A549 (cell line): ENCODE measurements at regions not wholly inside any gene's neighbourhood (a gene's known extent, or its start where the extent isn't known, plus 50 kb on each side); places are given as distances from the start of the nearest gene placed in this dataset.

Experiments
- ATAC-seq, 2 experiments: fragments of 200-7000 bp in 1 of 2; fragments of >200 bp in 1 of 2; cut with Nextera tagmentation in 1 of 2; cut with Tn5 transposase in 1 of 2; 3 replicates each; pipeline versions ENCODE4 v1.8.0 to v1.9.1; 2018 to 2020; ENCODE audit warnings: mild to moderate bottlenecking in 1 of 2, moderate library complexity in 1 of 2
- CTCF ChIA-PET: fragments of 300-600 bp; sonication (Branson Sonifier 250); formaldehyde crosslinking; extraction: SDS; loops from one replicate; lab custom pipeline; 2021; ENCODE audit warnings: antibody characterized with exemption, inconsistent platforms; lab: Yijun Ruan, JAX
- POLR2A ChIA-PET: fragments of 350-600 bp; formaldehyde crosslinking; extraction: SDS; loops from one replicate; lab custom pipeline; 2021; ENCODE audit warnings: antibody characterized with exemption, inconsistent platforms; lab: Yijun Ruan, JAX
- DNase-seq, 2 experiments: peaks; one replicate each; pipeline versions ENCODE4 v3.0.0 to v3.0.0-alpha.2; 2011 to 2016; ENCODE audit warnings: low read depth in 1 of 2, low spot score in 1 of 2
- FAIRE-seq: peaks from 2 replicates; lab custom pipeline; 2011; peaks lifted over from hg19 to GRCh38; lab: Jason Lieb, UNC
- H3K27ac ChIP-seq, 2 experiments: fragments of >200 bp; sonication (Bioruptor Twin); formaldehyde crosslinking; 3 replicates each; pipeline ENCODE4 v1.5.1; 2016 to 2017
- H3K4me1 ChIP-seq: fragments of >200 bp; sonication (Bioruptor Twin); formaldehyde crosslinking; 3 replicates; pipeline ENCODE4 v1.6.1; 2016
- H3K4me2 ChIP-seq: fragments of >200 bp; sonication (Bioruptor Twin); formaldehyde crosslinking; 3 replicates; pipeline ENCODE4 v1.6.1; 2016
- H3K4me3 ChIP-seq: fragments of >200 bp; sonication (Bioruptor Twin); formaldehyde crosslinking; 3 replicates; pipeline ENCODE4 v1.5.1; 2016
- H3K9me3 ChIP-seq: fragments of >200 bp; sonication (Bioruptor Twin); formaldehyde crosslinking; 3 replicates; pipeline ENCODE4 v1.6.1; 2016
- BHLHE40 ChIP-seq: IDR thresholded peaks from 2 replicates; pipeline ENCODE4 v1.6.1; 2012; ENCODE audit warnings: low read depth, low read length, inconsistent platforms
- CBX2 ChIP-seq: fragments of 200-600 bp; sonication (generic); IDR thresholded peaks from 2 replicates; pipeline ENCODE4 v1.6.1; 2016; ENCODE audit warnings: low read depth, mild to moderate bottlenecking, borderline replicate concordance
- CBX8 ChIP-seq: fragments of 200-600 bp; sonication (generic); IDR thresholded peaks from 2 replicates; pipeline ENCODE4 v1.6.1; 2016
- CEBPB ChIP-seq, 2 experiments: fragments of >200 bp in 1 of 2; sonication (Bioruptor Twin) in 1 of 2; formaldehyde crosslinking in 1 of 2; IDR thresholded peaks; 2 replicates each; pipeline ENCODE4 v1.6.1; 2012 to 2016
- EP300 ChIP-seq, 2 experiments: fragments of >200 bp; sonication (Bioruptor Twin); formaldehyde crosslinking; IDR thresholded peaks; 2 replicates in 1 of 2; 3 replicates in 1 of 2; pipeline ENCODE4 v1.6.1; 2016 to 2017
- ESRRA ChIP-seq: fragments of 150-350 bp; IDR thresholded peaks from 2 replicates; pipeline ENCODE4 v1.6.1; 2014; ENCODE audit warnings: mild to moderate bottlenecking, low read length, borderline replicate concordance
- FOXS1 ChIP-seq: fragments of 250-450 bp; sonication (Bioruptor Pico); IDR thresholded peaks from 2 replicates; pipeline ENCODE4 v1.5.0; 2020; ENCODE audit warnings: mild to moderate bottlenecking, moderate library complexity
- GATA3 ChIP-seq: IDR thresholded peaks from 2 replicates; pipeline ENCODE4 v1.6.1; 2012; ENCODE audit warnings: borderline replicate concordance
- HDAC2 ChIP-seq: fragments of 200-600 bp; sonication (generic); IDR thresholded peaks from 2 replicates; pipeline ENCODE4 v1.6.1; 2016
- HOXB13 ChIP-seq: fragments of 250-450 bp; sonication (Bioruptor Pico); IDR thresholded peaks from 2 replicates; pipeline ENCODE4 v1.5.0; 2020; ENCODE audit warnings: low read depth, mild to moderate bottlenecking, moderate library complexity
- HOXB5 ChIP-seq: fragments of 250-450 bp; sonication (Bioruptor Pico); IDR thresholded peaks from 2 replicates; pipeline ENCODE4 v1.5.0; 2020; ENCODE audit warnings: mild to moderate bottlenecking, moderate library complexity
- JUN ChIP-seq, 2 experiments: fragments of >200 bp; sonication (Bioruptor Twin); formaldehyde crosslinking; IDR thresholded peaks; 2 replicates in 1 of 2; 3 replicates in 1 of 2; pipeline ENCODE4 v1.6.1; 2016 to 2017
- JUNB ChIP-seq: fragments of >200 bp; sonication (Bioruptor Twin); formaldehyde crosslinking; IDR thresholded peaks from 2 replicates; pipeline ENCODE4 v1.6.1; 2016
- KDM1A ChIP-seq: fragments of 200-600 bp; sonication (generic); IDR thresholded peaks from 2 replicates; pipeline ENCODE4 v1.6.1; 2016; ENCODE audit warnings: low read depth, mild to moderate bottlenecking
- KDM5A ChIP-seq: fragments of 200-600 bp; sonication (generic); IDR thresholded peaks from 2 replicates; pipeline ENCODE4 v1.6.1; 2016; ENCODE audit warnings: antibody characterized with exemption, mild to moderate bottlenecking
- MAZ ChIP-seq: fragments of 150-350 bp; IDR thresholded peaks from 2 replicates; pipeline ENCODE4 v1.6.1; 2014; ENCODE audit warnings: antibody characterized with exemption, low read depth, low read length, borderline replicate concordance
- MYC ChIP-seq: IDR thresholded peaks from 2 replicates; pipeline ENCODE4 v1.6.1; 2012; ENCODE audit warnings: mild to moderate bottlenecking, inconsistent platforms, low read length, improper control_type of control experiment, borderline replicate concordance
- NPAS2 ChIP-seq: fragments of 250-450 bp; sonication (Bioruptor Pico); IDR thresholded peaks from 2 replicates; pipeline ENCODE4 v1.8.0; 2022; ENCODE audit warnings: mild to moderate bottlenecking, moderate library complexity, borderline replicate concordance
- PHF8 ChIP-seq: fragments of 200-600 bp; sonication (generic); IDR thresholded peaks from 2 replicates; pipeline ENCODE4 v1.6.1; 2016; ENCODE audit warnings: low read depth, mild to moderate bottlenecking, antibody characterized with exemption, moderate library complexity, borderline replicate concordance
- POLR2A ChIP-seq: IDR thresholded peaks from 2 replicates; pipeline ENCODE4 v1.6.1; 2012; ENCODE audit warnings: mild to moderate bottlenecking, low read length
- RFX5 ChIP-seq: fragments of 450-650 bp; IDR thresholded peaks from 2 replicates; pipeline ENCODE4 v1.7.1; 2014; ENCODE audit warnings: antibody characterized with exemption, mild to moderate bottlenecking, moderate library complexity
- SREBF2 ChIP-seq: fragments of 450-650 bp; IDR thresholded peaks from 2 replicates; pipeline ENCODE4 v1.6.1; 2014; ENCODE audit warnings: mild to moderate bottlenecking, moderate library complexity
- TFCP2L1 ChIP-seq: fragments of 250-450 bp; sonication (Bioruptor Pico); IDR thresholded peaks from 2 replicates; pipeline ENCODE4 v1.5.0; 2021; ENCODE audit warnings: mild to moderate bottlenecking
- TP53 ChIP-seq: fragments of 250-450 bp; sonication (Bioruptor Pico); IDR thresholded peaks from 2 replicates; pipeline ENCODE4 v1.5.0; 2021; ENCODE audit warnings: mild to moderate bottlenecking, moderate library complexity
- ZC3H11A ChIP-seq: fragments of 450-650 bp; IDR thresholded peaks from 2 replicates; pipeline ENCODE4 v1.6.1; 2014; ENCODE audit warnings: antibody characterized with exemption, mild to moderate bottlenecking
- WGBS: methylation state at CpG from one replicate; pipeline ENCODE4 v1.1.6; 2017; ENCODE audit errors: missing lambda C conversion rate; 5-methylcytosine and 5-hydroxymethylcytosine counted together
- TF ChIP-seq, protein P1 (sequence below): fragments of >200 bp; sonication (Bioruptor Twin); formaldehyde crosslinking; IDR thresholded peaks from 2 replicates; pipeline ENCODE4 v1.6.1; 2016
- TF ChIP-seq, protein P2 (sequence below): fragments of 450-650 bp; IDR thresholded peaks from 2 replicates; pipeline ENCODE4 v1.6.1; 2014; ENCODE audit warnings: antibody characterized with exemption
- TF ChIP-seq, protein P3 (sequence below): fragments of 250-450 bp; sonication (Bioruptor Pico); IDR thresholded peaks from 2 replicates; pipeline ENCODE4 v1.5.0; 2020; ENCODE audit warnings: low read depth, mild to moderate bottlenecking, moderate library complexity
- TF ChIP-seq, protein P4 (sequence below): fragments of 150-350 bp; IDR thresholded peaks from 2 replicates; pipeline ENCODE4 v1.6.1; 2014; ENCODE audit warnings: low read depth, mild to moderate bottlenecking, low read length
- TF ChIP-seq, protein P5 (sequence below): fragments of 250-450 bp; sonication (Bioruptor Pico); IDR thresholded peaks from 2 replicates; pipeline ENCODE4 v1.5.0; 2021; ENCODE audit warnings: mild to moderate bottlenecking, moderate library complexity, borderline replicate concordance

DNA sequence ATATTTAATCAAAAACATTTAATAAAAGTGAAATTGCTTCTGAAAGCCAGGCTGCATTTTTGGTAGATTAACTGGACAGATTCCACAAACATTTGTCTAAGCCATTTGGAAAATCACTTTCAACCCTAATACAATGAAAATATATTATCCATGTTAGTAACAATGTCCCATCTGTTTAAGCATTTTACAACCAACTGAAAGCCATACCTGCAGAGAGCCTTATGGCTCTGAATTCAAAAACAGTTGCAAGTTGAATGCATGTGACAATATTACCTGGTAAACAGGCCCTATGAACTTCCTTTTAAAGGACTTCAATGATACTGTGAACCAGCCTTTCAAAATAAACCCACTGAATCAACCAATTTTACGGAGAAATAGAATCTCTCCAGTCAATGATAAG lies 468.1 kb downstream of the BTG1 start:
- ATAC-seq (no peak), FAIRE-seq (no peak), DNase-seq (no peak)
- H3K4me3 ChIP-seq, result no peak overlapping the region
- ChIA-PET POLR2A (no interaction called here), CTCF (interaction anchor here (1.1 to 1.4 kb wide), 2 partner anchors 9 to 10 kb away, joined by 3 read pairs; no protein-coding TSS in a partner anchor)
- 44% methylated on average over 1 of the region's 1 CpG for whole genome bisulfite sequencing
- no peaks in the 10 kb centered on the region for H3K9me3 ChIP-seq
- TF ChIP-seq GATA3 (no peak), FOXS1 (CRISPR knock-in tag) (no peak), JUN (IDR thresholded peaks at IDR 0.05) (no peak), RFX5 (no peak), KDM5A (no peak), ZC3H11A (no peak), CBX8 (no peak), POLR2A (no peak), CBX2 (no peak), BHLHE40 (no peak), MAZ (no peak), MYC (no peak), SREBF2 (no peak), CEBPB (IDR thresholded peaks at IDR 0.05) (no peak), HOXB5 (CRISPR knock-in tag) (no peak), KDM1A (no peak), TP53 (CRISPR knock-in tag) (no peak)
- TF ChIP-seq, protein P1, sequence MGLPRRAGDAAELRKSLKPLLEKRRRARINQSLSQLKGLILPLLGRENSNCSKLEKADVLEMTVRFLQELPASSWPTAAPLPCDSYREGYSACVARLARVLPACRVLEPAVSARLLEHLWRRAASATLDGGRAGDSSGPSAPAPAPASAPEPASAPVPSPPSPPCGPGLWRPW, result no peak
- TF ChIP-seq, protein P2, sequence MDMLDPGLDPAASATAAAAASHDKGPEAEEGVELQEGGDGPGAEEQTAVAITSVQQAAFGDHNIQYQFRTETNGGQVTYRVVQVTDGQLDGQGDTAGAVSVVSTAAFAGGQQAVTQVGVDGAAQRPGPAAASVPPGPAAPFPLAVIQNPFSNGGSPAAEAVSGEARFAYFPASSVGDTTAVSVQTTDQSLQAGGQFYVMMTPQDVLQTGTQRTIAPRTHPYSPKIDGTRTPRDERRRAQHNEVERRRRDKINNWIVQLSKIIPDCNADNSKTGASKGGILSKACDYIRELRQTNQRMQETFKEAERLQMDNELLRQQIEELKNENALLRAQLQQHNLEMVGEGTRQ, result no peak
- H3K27ac ChIP-seq, result no peak overlapping the region
- no peak overlapping the region for H3K4me2 ChIP-seq
- H3K4me1 ChIP-seq, result no peaks in the 10 kb centered on the region

DNA sequence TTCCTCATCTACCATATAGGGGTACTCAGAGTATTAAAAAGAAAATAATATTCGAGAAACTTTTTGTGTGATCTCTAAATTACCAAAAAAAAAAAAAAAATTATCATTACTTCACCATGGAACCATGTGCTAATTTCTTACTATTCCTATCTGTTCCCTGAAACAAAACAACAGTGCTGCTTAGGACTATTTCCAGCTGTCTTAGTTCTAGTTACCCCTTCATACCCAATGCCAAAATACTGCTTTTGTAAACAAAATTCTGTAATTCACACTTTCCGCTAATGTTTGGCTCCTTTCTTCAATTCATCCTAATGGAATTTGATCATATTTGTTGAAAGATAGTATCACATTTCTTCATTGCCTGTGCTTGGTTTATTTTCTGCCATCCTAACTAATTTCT lies 470.2 kb downstream of the BTG1 start:
- no peak overlapping the region for H3K4me3 ChIP-seq
- 56% methylated on average over 2 of the region's 2 CpGs for WGBS
- no peak overlapping the region for H3K27ac ChIP-seq
- no peaks in the 10 kb centered on the region for H3K4me1 ChIP-seq
- TF ChIP-seq NPAS2 (CRISPR knock-in tag) (no peak), KDM1A (no peak), HOXB13 (CRISPR knock-in tag) (no peak), HDAC2 (no peak), JUNB (no peak), PHF8 (no peak), TP53 (CRISPR knock-in tag) (no peak), HOXB5 (CRISPR knock-in tag) (no peak), ESRRA (no peak), FOXS1 (CRISPR knock-in tag) (no peak), TFCP2L1 (CRISPR knock-in tag) (no peak), MYC (no peak), EP300 (IDR thresholded peaks at IDR 0.05) (no peak), SREBF2 (no peak)
- TF ChIP-seq, protein P3, sequence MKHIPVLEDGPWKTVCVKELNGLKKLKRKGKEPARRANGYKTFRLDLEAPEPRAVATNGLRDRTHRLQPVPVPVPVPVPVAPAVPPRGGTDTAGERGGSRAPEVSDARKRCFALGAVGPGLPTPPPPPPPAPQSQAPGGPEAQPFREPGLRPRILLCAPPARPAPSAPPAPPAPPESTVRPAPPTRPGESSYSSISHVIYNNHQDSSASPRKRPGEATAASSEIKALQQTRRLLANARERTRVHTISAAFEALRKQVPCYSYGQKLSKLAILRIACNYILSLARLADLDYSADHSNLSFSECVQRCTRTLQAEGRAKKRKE (CRISPR knock-in tag), result no peak
- TF ChIP-seq, protein P4, sequence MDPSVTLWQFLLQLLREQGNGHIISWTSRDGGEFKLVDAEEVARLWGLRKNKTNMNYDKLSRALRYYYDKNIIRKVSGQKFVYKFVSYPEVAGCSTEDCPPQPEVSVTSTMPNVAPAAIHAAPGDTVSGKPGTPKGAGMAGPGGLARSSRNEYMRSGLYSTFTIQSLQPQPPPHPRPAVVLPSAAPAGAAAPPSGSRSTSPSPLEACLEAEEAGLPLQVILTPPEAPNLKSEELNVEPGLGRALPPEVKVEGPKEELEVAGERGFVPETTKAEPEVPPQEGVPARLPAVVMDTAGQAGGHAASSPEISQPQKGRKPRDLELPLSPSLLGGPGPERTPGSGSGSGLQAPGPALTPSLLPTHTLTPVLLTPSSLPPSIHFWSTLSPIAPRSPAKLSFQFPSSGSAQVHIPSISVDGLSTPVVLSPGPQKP, result no peak
- TF ChIP-seq, protein P5, sequence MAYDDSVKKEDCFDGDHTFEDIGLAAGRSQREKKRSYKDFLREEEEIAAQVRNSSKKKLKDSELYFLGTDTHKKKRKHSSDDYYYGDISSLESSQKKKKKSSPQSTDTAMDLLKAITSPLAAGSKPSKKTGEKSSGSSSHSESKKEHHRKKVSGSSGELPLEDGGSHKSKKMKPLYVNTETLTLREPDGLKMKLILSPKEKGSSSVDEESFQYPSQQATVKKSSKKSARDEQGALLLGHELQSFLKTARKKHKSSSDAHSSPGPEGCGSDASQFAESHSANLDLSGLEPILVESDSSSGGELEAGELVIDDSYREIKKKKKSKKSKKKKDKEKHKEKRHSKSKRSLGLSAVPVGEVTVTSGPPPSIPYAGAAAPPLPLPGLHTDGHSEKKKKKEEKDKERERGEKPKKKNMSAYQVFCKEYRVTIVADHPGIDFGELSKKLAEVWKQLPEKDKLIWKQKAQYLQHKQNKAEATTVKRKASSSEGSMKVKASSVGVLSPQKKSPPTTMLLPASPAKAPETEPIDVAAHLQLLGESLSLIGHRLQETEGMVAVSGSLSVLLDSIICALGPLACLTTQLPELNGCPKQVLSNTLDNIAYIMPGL (CRISPR knock-in tag), result no peak
- no peak overlapping the region for H3K4me2 ChIP-seq
- CTCF ChIA-PET, result interaction anchor here (0.7 kb wide), 2 partner anchors 200 to 1415 kb away, joined by 3 to 5 read pairs; no protein-coding TSS in a partner anchor
- FAIRE-seq, result no peak
- DNase-seq, result no peak
- no peaks in the 10 kb centered on the region for H3K9me3 ChIP-seq
- POLR2A ChIA-PET, result no interaction called here
- ATAC-seq, result no peak
